Epithelial cell of esophagus (primary cell): ENCODE measurements at regions not wholly inside any gene's neighbourhood (a gene's known extent, or its start where the extent isn't known, plus 50 kb on each side); places are given as distances from the start of the nearest gene placed in this dataset.

ENCODE experiments used
- DNase-seq: peaks from one replicate; pipeline ENCODE4 v3.0.0; 2010; ENCODE audit warnings: low read depth
- H3K4me3 ChIP-seq: 2 replicates; pipeline ENCODE4 v1.5.1; 2011; ENCODE audit warnings: mild to moderate bottlenecking, low read length, control low read depth
- CTCF ChIP-seq: IDR thresholded peaks from 2 replicates; pipeline ENCODE4 v1.5.1; 2011; ENCODE audit warnings: low read depth, mild to moderate bottlenecking, low read length, control low read depth, inconsistent platforms; ENCODE audit not compliant: insufficient read depth; ENCODE audit errors: missing control alignments

DNA sequence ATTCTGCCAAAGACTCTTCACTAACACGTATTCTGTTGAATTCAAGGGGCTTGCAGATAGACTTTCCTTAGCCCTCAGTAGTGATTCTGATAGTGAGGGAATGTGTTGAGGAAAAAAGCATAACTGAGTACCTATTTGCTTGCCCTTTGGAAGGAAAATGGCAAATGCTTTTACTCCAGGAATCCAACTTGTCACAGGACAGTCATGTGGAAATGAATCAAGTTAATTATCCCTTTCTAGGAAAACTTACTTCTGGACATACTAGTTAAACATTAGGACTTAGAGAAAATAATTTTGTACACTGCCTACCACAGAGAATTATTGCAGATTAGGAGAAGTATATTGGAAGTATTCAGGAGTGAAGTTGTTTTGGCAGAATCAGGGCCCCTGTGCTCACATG, 148.9 kb upstream of the SLC13A1 start:
- TF ChIP-seq CTCF: no peak
- DNase-seq: no peak
- no peak overlapping the region for H3K4me3 ChIP-seq

- no peak for TF ChIP-seq CTCF
- H3K4me3 ChIP-seq: no peak overlapping the region
- DNase-seq: no peak
Measured at GRCh38 chr7:123346766-123347165, 147.0 kb upstream of the SLC13A1 start.

DNA sequence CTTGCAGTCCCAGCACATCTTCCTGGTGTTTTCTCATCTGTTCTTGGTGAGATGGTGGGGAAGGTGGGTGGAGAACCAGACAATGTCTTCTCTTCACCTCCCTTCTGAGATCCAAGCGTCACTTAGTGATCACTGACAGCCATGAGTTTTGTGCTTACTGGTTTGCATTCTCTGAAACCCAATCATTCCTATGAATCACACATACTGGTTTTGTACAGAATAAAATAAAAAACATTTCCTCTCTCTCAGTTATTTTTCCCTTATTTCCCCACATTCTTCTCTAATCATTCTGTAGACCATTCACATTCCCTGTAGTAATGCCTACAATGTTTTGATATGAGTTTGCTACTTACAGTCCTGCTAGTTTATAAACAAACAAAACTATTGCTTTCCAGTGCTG, 143.8 kb upstream of the SLC13A1 start:
- no peak for TF ChIP-seq CTCF
- no peak for DNase-seq
- no peak overlapping the region for H3K4me3 ChIP-seq

DNA sequence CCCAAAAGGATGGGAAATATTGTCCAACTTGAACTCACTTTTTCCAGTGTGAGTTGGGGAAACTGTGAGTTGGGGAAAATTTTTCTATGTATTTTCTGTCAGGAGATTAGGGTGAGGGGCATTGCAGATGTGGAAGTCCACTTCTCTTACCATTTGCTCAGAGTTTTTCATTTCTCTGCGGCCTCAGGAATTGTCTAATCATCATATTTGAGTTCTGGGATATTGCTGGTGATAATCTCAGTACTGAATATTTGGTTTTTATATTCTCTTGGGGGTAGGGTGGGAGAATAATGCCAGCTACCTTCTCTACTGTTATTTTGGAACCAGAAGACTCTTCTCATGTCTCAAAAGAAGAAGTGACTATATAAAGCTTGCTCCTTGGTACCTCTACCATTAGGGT, 141.3 kb upstream of the SLC13A1 start:
- TF ChIP-seq CTCF: no peak
- H3K4me3 ChIP-seq: no peak overlapping the region
- DNase-seq: no peak

DNA sequence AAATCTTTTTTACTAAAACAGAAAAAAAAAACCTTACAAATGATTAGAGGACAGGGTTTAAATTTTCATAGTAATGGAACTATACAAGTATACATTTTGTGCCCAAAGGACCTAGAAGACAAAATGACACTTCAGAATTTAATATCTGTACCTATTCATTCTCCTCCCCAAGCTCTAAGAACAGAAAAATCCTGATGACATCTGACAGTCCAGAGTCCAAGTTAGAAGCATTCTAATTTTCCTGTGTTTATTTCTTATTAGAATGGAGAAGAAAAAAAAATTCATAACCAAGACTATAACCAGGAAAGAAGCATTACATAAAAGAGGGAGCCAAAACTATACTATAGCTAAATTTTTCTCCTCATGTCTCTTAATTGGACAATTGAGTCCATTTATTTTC, 138.9 kb upstream of the SLC13A1 start:
- DNase-seq: no peak
- TF ChIP-seq CTCF: no peak
- no peak overlapping the region for H3K4me3 ChIP-seq

GRCh38 chr7:123329988-123330643, 130.3 kb upstream of the SLC13A1 start:
- DNase-seq: no peak
- no peak for TF ChIP-seq CTCF
- no peak overlapping the region for H3K4me3 ChIP-seq

- no peak for DNase-seq
- TF ChIP-seq CTCF: no peak
- H3K4me3 ChIP-seq: no peak overlapping the region
Measured at GRCh38 chr7:123327661-123328060, 127.9 kb upstream of the SLC13A1 start.
